ENCODE measurements at regions not wholly inside any gene's neighbourhood (a gene's known extent, or its start where the extent isn't known, plus 50 kb on each side); places are given as distances from the start of the nearest gene placed in this dataset.

GRCh38 chr10:117621196-117621595 is 78.7 kb downstream of the EMX2 start:
- TF ChIP-seq, protein P1, sequence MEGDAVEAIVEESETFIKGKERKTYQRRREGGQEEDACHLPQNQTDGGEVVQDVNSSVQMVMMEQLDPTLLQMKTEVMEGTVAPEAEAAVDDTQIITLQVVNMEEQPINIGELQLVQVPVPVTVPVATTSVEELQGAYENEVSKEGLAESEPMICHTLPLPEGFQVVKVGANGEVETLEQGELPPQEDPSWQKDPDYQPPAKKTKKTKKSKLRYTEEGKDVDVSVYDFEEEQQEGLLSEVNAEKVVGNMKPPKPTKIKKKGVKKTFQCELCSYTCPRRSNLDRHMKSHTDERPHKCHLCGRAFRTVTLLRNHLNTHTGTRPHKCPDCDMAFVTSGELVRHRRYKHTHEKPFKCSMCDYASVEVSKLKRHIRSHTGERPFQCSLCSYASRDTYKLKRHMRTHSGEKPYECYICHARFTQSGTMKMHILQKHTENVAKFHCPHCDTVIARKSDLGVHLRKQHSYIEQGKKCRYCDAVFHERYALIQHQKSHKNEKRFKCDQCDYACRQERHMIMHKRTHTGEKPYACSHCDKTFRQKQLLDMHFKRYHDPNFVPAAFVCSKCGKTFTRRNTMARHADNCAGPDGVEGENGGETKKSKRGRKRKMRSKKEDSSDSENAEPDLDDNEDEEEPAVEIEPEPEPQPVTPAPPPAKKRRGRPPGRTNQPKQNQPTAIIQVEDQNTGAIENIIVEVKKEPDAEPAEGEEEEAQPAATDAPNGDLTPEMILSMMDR (IDR thresholded peaks at IDR 0.05; ENCODE audit: control extremely low read depth in 1 of 3, insufficient read depth in 1 of 3, low read depth in 1 of 3, low read length in 3 of 3): no peak
- TF ChIP-seq JUN (IDR thresholded peaks at IDR 0.05; ENCODE audit: low read depth, low read length): no peak
- no peak for TF ChIP-seq POLR2AphosphoS5 (IDR thresholded peaks at IDR 0.05; ENCODE audit: low read depth, low read length)
- no peak for TF ChIP-seq FOSL1 (IDR thresholded peaks at IDR 0.05; ENCODE audit: insufficient read depth, low read depth, low read length)
- TF ChIP-seq EP300 (IDR thresholded peaks at IDR 0.05; ENCODE audit: borderline replicate concordance in 1 of 2, low read depth in 2 of 2, low read length in 2 of 2): no peak
- TF ChIP-seq POLR2A (IDR thresholded peaks at IDR 0.05; ENCODE audit: control extremely low read depth in 1 of 2, low read depth in 2 of 2, low read length in 2 of 2): no peak
- TF ChIP-seq EZH2 (IDR thresholded peaks at IDR 0.05; ENCODE audit: low read depth, low read length, severe bottlenecking): no peak
- TF ChIP-seq, protein P2, sequence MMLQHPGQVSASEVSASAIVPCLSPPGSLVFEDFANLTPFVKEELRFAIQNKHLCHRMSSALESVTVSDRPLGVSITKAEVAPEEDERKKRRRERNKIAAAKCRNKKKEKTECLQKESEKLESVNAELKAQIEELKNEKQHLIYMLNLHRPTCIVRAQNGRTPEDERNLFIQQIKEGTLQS (IDR thresholded peaks at IDR 0.05; ENCODE audit: insufficient read depth, low read depth, low read length): no peak
- no peak for TF ChIP-seq TAF1 (IDR thresholded peaks at IDR 0.05; ENCODE audit: low read depth, low read length)
- no peak for TF ChIP-seq RNF2 (IDR thresholded peaks at IDR 0.05; ENCODE audit: borderline replicate concordance, low read depth, low read length, missing control alignments, poor library complexity, severe bottlenecking)
- TF ChIP-seq CREB1 (IDR thresholded peaks at IDR 0.05): no peak
- no peak for TF ChIP-seq KDM5A (IDR thresholded peaks at IDR 0.05; ENCODE audit: low read length)
- TF ChIP-seq SP2 (IDR thresholded peaks at IDR 0.05; ENCODE audit: low read length): no peak
- no peak for TF ChIP-seq CEBPB (IDR thresholded peaks at IDR 0.05; ENCODE audit: low read depth, low read length)

Data from H1 (cell line).